Effector memory CD8-positive, alpha-beta T cell (primary cell): ENCODE measurements at regions not wholly inside any gene's neighbourhood (a gene's known extent, or its start where the extent isn't known, plus 50 kb on each side); places are given as distances from the start of the nearest gene placed in this dataset.

Experiments used
- ATAC-seq: fragments of 150-1000 bp; cut with Tn5 transposase; replicated peaks from 2 replicates; pipeline ENCODE4 v1.10.0; 2021; ENCODE audit warnings: mild to moderate bottlenecking, moderate library complexity
- DNase-seq, 3 experiments: peaks; one replicate each; pipeline ENCODE4 v3.0.0; 2021
- H3K27ac Mint-ChIP-seq, 2 donors: one replicate each; pipeline ENCODE4 v1.8.0; 2022; ENCODE audit warnings: mild to moderate bottlenecking in 2 of 2, mixed read lengths in 2 of 2, moderate library complexity in 2 of 2
- H3K27me3 Mint-ChIP-seq, 2 donors: one replicate each; pipeline ENCODE4 v1.8.0; 2022; ENCODE audit warnings: mixed read lengths in 2 of 2
- H3K36me3 Mint-ChIP-seq: one replicate; pipeline ENCODE4 v1.8.0; 2022; ENCODE audit warnings: mild to moderate bottlenecking, moderate library complexity, mixed read lengths; ENCODE audit not compliant: insufficient read depth
- H3K4me1 Mint-ChIP-seq, 2 donors: one replicate each; pipeline ENCODE4 v1.8.0; 2022; ENCODE audit warnings: low read depth in 2 of 2, mixed read lengths in 2 of 2
- H3K4me3 Mint-ChIP-seq, 2 donors: one replicate each; pipeline ENCODE4 v1.8.0; 2022; ENCODE audit warnings: mild to moderate bottlenecking in 2 of 2, mixed read lengths in 2 of 2, moderate library complexity in 2 of 2
- H3K9me3 Mint-ChIP-seq, 2 donors: one replicate each; pipeline ENCODE4 v1.8.0; 2022; ENCODE audit warnings: mixed read lengths in 2 of 2

- Mint-ChIP-seq H3K4me3 (no peak overlapping the region), H3K27me3 (peaks cover 0 to 43% of the 10 kb centered on the region in 2 donors), H3K9me3 (no peaks in the 10 kb centered on the region), H3K36me3 (no peaks in the 10 kb centered on the region), H3K4me1 (peaks cover 0 to 4% of the 10 kb centered on the region in 2 donors), H3K27ac (no peak overlapping the region)
- DNase-seq: no peak
- no peak for ATAC-seq
Measured at GRCh38 chr6:15077961-15078360, 167.9 kb upstream of the JARID2 start.

GRCh38 chr6:15079288-15079817 lies 166.5 kb upstream of the JARID2 start:
- Mint-ChIP-seq H3K4me1 (peaks cover 0 to 4% of the 10 kb centered on the region in 2 donors), H3K36me3 (no peaks in the 10 kb centered on the region), H3K9me3 (no peaks in the 10 kb centered on the region), H3K27ac (no peak overlapping the region), H3K4me3 (no peak overlapping the region), H3K27me3 (peaks cover 0 to 43% of the 10 kb centered on the region in 2 donors)
- DNase-seq (no peak), ATAC-seq (no peak)

- Mint-ChIP-seq H3K27ac (no peak overlapping the region), H3K4me1 (peaks cover 0 to 4% of the 10 kb centered on the region in 2 donors), H3K27me3 (peaks cover 0 to 30% of the 10 kb centered on the region in 2 donors), H3K9me3 (no peaks in the 10 kb centered on the region), H3K36me3 (no peaks in the 10 kb centered on the region), H3K4me3 (no peak overlapping the region)
- DNase-seq (no peak), ATAC-seq (no peak)
Measured at GRCh38 chr6:15080895-15081294, 165.0 kb upstream of the JARID2 start.

GRCh38 chr6:15081447-15081846 lies 164.4 kb upstream of the JARID2 start:
- DNase-seq: no peak
- Mint-ChIP-seq H3K36me3 (no peaks in the 10 kb centered on the region), H3K4me3 (no peak overlapping the region), H3K27ac (no peak overlapping the region), H3K9me3 (no peaks in the 10 kb centered on the region), H3K27me3 (peaks cover 0 to 25% of the 10 kb centered on the region in 2 donors), H3K4me1 (peaks cover 0 to 4% of the 10 kb centered on the region in 2 donors)
- no peak for ATAC-seq

- Mint-ChIP-seq H3K4me3 (no peak overlapping the region), H3K27ac (no peak overlapping the region), H3K9me3 (no peaks in the 10 kb centered on the region), H3K4me1 (no peaks in the 10 kb centered on the region), H3K36me3 (no peaks in the 10 kb centered on the region), H3K27me3 (peaks cover 0 to 12% of the 10 kb centered on the region in 2 donors)
- DNase-seq: no peak
- ATAC-seq: no peak
Measured at GRCh38 chr6:15082708-15083107, 163.2 kb upstream of the JARID2 start.

GRCh38 chr6:15086348-15087158 lies 159.3 kb upstream of the JARID2 start:
- no peaks in the 10 kb centered on the region for H3K9me3 Mint-ChIP-seq
- H3K4me3 Mint-ChIP-seq: no peak overlapping the region
- H3K27me3 Mint-ChIP-seq: no peaks in the 10 kb centered on the region
- H3K27ac Mint-ChIP-seq: no peak overlapping the region
- no peaks in the 10 kb centered on the region for H3K4me1 Mint-ChIP-seq
- DNase-seq: no peak
- no peaks in the 10 kb centered on the region for H3K36me3 Mint-ChIP-seq
- no peak for ATAC-seq

GRCh38 chr6:15087186-15087589 lies 158.7 kb upstream of the JARID2 start:
- H3K27me3 Mint-ChIP-seq: peaks cover 3 to 4% of the 10 kb centered on the region in 2 donors
- DNase-seq (no peak), ATAC-seq (no peak)
- H3K27ac Mint-ChIP-seq: no peak overlapping the region
- no peaks in the 10 kb centered on the region for H3K4me1 Mint-ChIP-seq
- no peaks in the 10 kb centered on the region for H3K9me3 Mint-ChIP-seq
- no peaks in the 10 kb centered on the region for H3K36me3 Mint-ChIP-seq
- H3K4me3 Mint-ChIP-seq: no peak overlapping the region

GRCh38 chr6:15088904-15089568 lies 156.8 kb upstream of the JARID2 start:
- H3K4me3 Mint-ChIP-seq: no peak overlapping the region
- DNase-seq (no peak), ATAC-seq (no peak)
- H3K9me3 Mint-ChIP-seq: no peaks in the 10 kb centered on the region
- no peak overlapping the region for H3K27ac Mint-ChIP-seq
- no peaks in the 10 kb centered on the region for H3K4me1 Mint-ChIP-seq
- H3K27me3 Mint-ChIP-seq: peaks cover 8 to 11% of the 10 kb centered on the region in 2 donors
- H3K36me3 Mint-ChIP-seq: no peaks in the 10 kb centered on the region

GRCh38 chr6:15089569-15090144 lies 156.2 kb upstream of the JARID2 start:
- no peak for ATAC-seq
- Mint-ChIP-seq H3K36me3 (no peaks in the 10 kb centered on the region), H3K27ac (no peak overlapping the region), H3K4me1 (no peaks in the 10 kb centered on the region), H3K27me3 (peaks cover 8 to 11% of the 10 kb centered on the region in 2 donors), H3K4me3 (no peak overlapping the region), H3K9me3 (no peaks in the 10 kb centered on the region)
- no peak for DNase-seq

- Mint-ChIP-seq H3K4me1 (no peaks in the 10 kb centered on the region), H3K36me3 (no peaks in the 10 kb centered on the region), H3K9me3 (no peaks in the 10 kb centered on the region), H3K27ac (no peak overlapping the region), H3K4me3 (no peak overlapping the region), H3K27me3 (peaks cover 8 to 11% of the 10 kb centered on the region in 2 donors)
- ATAC-seq: no peak
- no peak for DNase-seq
Measured at GRCh38 chr6:15090145-15090579, 155.7 kb upstream of the JARID2 start.

GRCh38 chr6:15090745-15091384 lies 155.0 kb upstream of the JARID2 start:
- no peak for DNase-seq
- H3K4me3 Mint-ChIP-seq: no peak overlapping the region
- no peaks in the 10 kb centered on the region for H3K36me3 Mint-ChIP-seq
- H3K27me3 Mint-ChIP-seq: peaks cover 8 to 11% of the 10 kb centered on the region in 2 donors
- no peak overlapping the region for H3K27ac Mint-ChIP-seq
- no peaks in the 10 kb centered on the region for H3K9me3 Mint-ChIP-seq
- no peaks in the 10 kb centered on the region for H3K4me1 Mint-ChIP-seq
- no peak for ATAC-seq

GRCh38 chr6:15096894-15097837 lies 148.7 kb upstream of the JARID2 start:
- ATAC-seq: no peak
- no peaks in the 10 kb centered on the region for H3K4me1 Mint-ChIP-seq
- DNase-seq: no peak
- no peaks in the 10 kb centered on the region for H3K9me3 Mint-ChIP-seq
- H3K27ac Mint-ChIP-seq: no peak overlapping the region
- H3K4me3 Mint-ChIP-seq: no peak overlapping the region
- no peaks in the 10 kb centered on the region for H3K36me3 Mint-ChIP-seq
- H3K27me3 Mint-ChIP-seq: peaks cover 5 to 7% of the 10 kb centered on the region in 2 donors
